SU-DHL-6 (cell line): ENCODE measurements at regions not wholly inside any gene's neighbourhood (a gene's known extent, or its start where the extent isn't known, plus 50 kb on each side); places are given as distances from the start of the nearest gene placed in this dataset.

Experiments
- H2AFZ ChIP-seq: fragments of 200-600 bp; sonication (generic); 2 replicates; pipeline ENCODE4 v1.6.1; 2014; ENCODE audit warnings: low read depth, mild to moderate bottlenecking, moderate library complexity, mixed read lengths, antibody characterized with exemption, low read length; ENCODE audit not compliant: severe bottlenecking
- H3F3A ChIP-seq: fragments of 200-600 bp; shearing (Covaris generic); 2 replicates; pipeline ENCODE4 v1.6.0; 2016; ENCODE audit warnings: antibody characterized with exemption, mild to moderate bottlenecking; ENCODE audit not compliant: insufficient read depth
- H3K27ac ChIP-seq: fragments of 200-600 bp; sonication (generic); 2 replicates; pipeline ENCODE4 v1.5.1; 2016; ENCODE audit warnings: low read depth, mild to moderate bottlenecking, low read length, moderate library complexity, mixed read lengths
- H3K27me3 ChIP-seq: fragments of 200-600 bp; sonication (generic), shearing (Covaris generic); 2 replicates; pipeline ENCODE4 v1.6.0; 2014; ENCODE audit warnings: mild to moderate bottlenecking, low read length
- H3K36me3 ChIP-seq: fragments of 200-600 bp; sonication (generic); 2 replicates; pipeline ENCODE4 v1.6.1; 2014; ENCODE audit warnings: mild to moderate bottlenecking, low read length, mixed read lengths
- H3K4me2 ChIP-seq: fragments of 300-600, 200-600 bp; shearing (Covaris generic), sonication (generic); 2 replicates; pipeline ENCODE4 v1.6.0; 2014; ENCODE audit warnings: low read length, low read depth, mild to moderate bottlenecking; ENCODE audit not compliant: poor library complexity, severe bottlenecking
- H3K4me3 ChIP-seq: fragments of 200-600 bp; sonication (generic); 2 replicates; pipeline ENCODE4 v1.5.1; 2014; ENCODE audit warnings: antibody characterized with exemption, low read length, mild to moderate bottlenecking, mixed read lengths; ENCODE audit not compliant: insufficient read depth, poor library complexity, severe bottlenecking
- H3K79me2 ChIP-seq: fragments of 200-600 bp; sonication (generic); 2 replicates; pipeline ENCODE4 v1.6.1; 2014; ENCODE audit warnings: mild to moderate bottlenecking, low read length, moderate library complexity; ENCODE audit not compliant: insufficient read depth
- H3K9ac ChIP-seq: fragments of 200-600 bp; sonication (generic); 2 replicates; pipeline ENCODE4 v1.7.0; 2014; ENCODE audit warnings: mild to moderate bottlenecking, low read length
- H3K9me2 ChIP-seq: fragments of 200-600 bp; sonication (generic); replicated peaks from 2 replicates; pipeline ENCODE4 v1.6.1; 2014; ENCODE audit warnings: low read length; ENCODE audit not compliant: insufficient read depth
- H3K9me3 ChIP-seq: fragments of 200-600 bp; sonication (generic); 2 replicates; pipeline ENCODE4 v1.6.1; 2014; ENCODE audit warnings: low read length, mixed read lengths; ENCODE audit not compliant: insufficient read depth
- H4K20me1 ChIP-seq: fragments of 200-600 bp; sonication (generic); 2 replicates; pipeline ENCODE4 v1.6.1; 2014; ENCODE audit warnings: low read depth, mild to moderate bottlenecking, antibody characterized with exemption, low read length, moderate library complexity, mixed read lengths
- EZH2phosphoT487 ChIP-seq: fragments of 200-600 bp; sonication (generic), shearing (Covaris generic); conservative IDR thresholded peaks from 2 replicates; pipeline ENCODE4 v1.6.1; 2018; ENCODE audit warnings: mild to moderate bottlenecking, antibody characterized with exemption, low read length, moderate library complexity, mixed read lengths
- TF ChIP-seq, protein P1 (sequence below): fragments of 200-600 bp; sonication (generic); IDR thresholded peaks from one replicate; pipeline ENCODE4 v1.5.1; 2017; ENCODE audit warnings: antibody characterized with exemption, mild to moderate bottlenecking, low read length, moderate library complexity; ENCODE audit not compliant: insufficient read depth, poor library complexity, severe bottlenecking

GRCh38 chr4:114208574-114209151, 229.2 kb upstream of the ARSJ start:
- Histone ChIP-seq H3K9me2 (no peaks in the 10 kb centered on the region), H3K4me2 (no peak overlapping the region), H3K27ac (no peak overlapping the region), H3F3A (no peaks in the 10 kb centered on the region), H3K36me3 (no peaks in the 10 kb centered on the region), H3K27me3 (no peaks in the 10 kb centered on the region), H3K9ac (no peak overlapping the region), H3K4me3 (no peak overlapping the region), H3K79me2 (no peaks in the 10 kb centered on the region), H3K9me3 (no peaks in the 10 kb centered on the region), H4K20me1 (no peaks in the 10 kb centered on the region), H2AFZ (no peak overlapping the region)
- TF ChIP-seq, protein P1, sequence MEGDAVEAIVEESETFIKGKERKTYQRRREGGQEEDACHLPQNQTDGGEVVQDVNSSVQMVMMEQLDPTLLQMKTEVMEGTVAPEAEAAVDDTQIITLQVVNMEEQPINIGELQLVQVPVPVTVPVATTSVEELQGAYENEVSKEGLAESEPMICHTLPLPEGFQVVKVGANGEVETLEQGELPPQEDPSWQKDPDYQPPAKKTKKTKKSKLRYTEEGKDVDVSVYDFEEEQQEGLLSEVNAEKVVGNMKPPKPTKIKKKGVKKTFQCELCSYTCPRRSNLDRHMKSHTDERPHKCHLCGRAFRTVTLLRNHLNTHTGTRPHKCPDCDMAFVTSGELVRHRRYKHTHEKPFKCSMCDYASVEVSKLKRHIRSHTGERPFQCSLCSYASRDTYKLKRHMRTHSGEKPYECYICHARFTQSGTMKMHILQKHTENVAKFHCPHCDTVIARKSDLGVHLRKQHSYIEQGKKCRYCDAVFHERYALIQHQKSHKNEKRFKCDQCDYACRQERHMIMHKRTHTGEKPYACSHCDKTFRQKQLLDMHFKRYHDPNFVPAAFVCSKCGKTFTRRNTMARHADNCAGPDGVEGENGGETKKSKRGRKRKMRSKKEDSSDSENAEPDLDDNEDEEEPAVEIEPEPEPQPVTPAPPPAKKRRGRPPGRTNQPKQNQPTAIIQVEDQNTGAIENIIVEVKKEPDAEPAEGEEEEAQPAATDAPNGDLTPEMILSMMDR, result no peak
- TF ChIP-seq EZH2phosphoT487, result no peak

- Histone ChIP-seq H3F3A (no peaks in the 10 kb centered on the region), H3K9ac (no peak overlapping the region), H3K4me2 (no peak overlapping the region), H3K4me3 (no peak overlapping the region), H3K9me2 (no peaks in the 10 kb centered on the region), H3K79me2 (no peaks in the 10 kb centered on the region), H3K27ac (no peak overlapping the region), H3K27me3 (no peaks in the 10 kb centered on the region), H3K9me3 (no peaks in the 10 kb centered on the region), H3K36me3 (no peaks in the 10 kb centered on the region), H4K20me1 (no peaks in the 10 kb centered on the region), H2AFZ (no peak overlapping the region)
- TF ChIP-seq, protein P1, result no peak
- no peak for TF ChIP-seq EZH2phosphoT487
Observed at GRCh38 chr4:114209584-114209983, 230.1 kb upstream of the ARSJ start.

- H3K36me3 ChIP-seq, result no peaks in the 10 kb centered on the region
- no peak overlapping the region for H2AFZ ChIP-seq
- H3K27ac ChIP-seq, result no peak overlapping the region
- no peak overlapping the region for H3K4me3 ChIP-seq
- H4K20me1 ChIP-seq, result no peaks in the 10 kb centered on the region
- TF ChIP-seq, protein P1, result no peak
- TF ChIP-seq EZH2phosphoT487, result no peak
- H3K4me2 ChIP-seq, result no peak overlapping the region
- H3K27me3 ChIP-seq, result no peaks in the 10 kb centered on the region
- H3K9me3 ChIP-seq, result no peaks in the 10 kb centered on the region
- H3K79me2 ChIP-seq, result no peaks in the 10 kb centered on the region
- H3F3A ChIP-seq, result no peaks in the 10 kb centered on the region
- H3K9me2 ChIP-seq, result no peaks in the 10 kb centered on the region
- H3K9ac ChIP-seq, result no peak overlapping the region
Observed at GRCh38 chr4:114211556-114211955, 232.1 kb upstream of the ARSJ start.
